RWPE2 (cell line): ENCODE measurements at regions not wholly inside any gene's neighbourhood (a gene's known extent, or its start where the extent isn't known, plus 50 kb on each side); places are given as distances from the start of the nearest gene placed in this dataset.

Experiments used
- ATAC-seq: fragments of 200-7000 bp; cut with Tn5 transposase; 3 replicates; pipeline ENCODE4 v1.9.1; 2021; ENCODE audit warnings: low read depth
- DNase-seq: peaks from one replicate; pipeline ENCODE4 v3.0.0-alpha.2; 2020; ENCODE audit warnings: low spot score
- H3K27ac ChIP-seq: fragments of 450-650 bp; 2 replicates; pipeline ENCODE4 v1.5.1; 2017; ENCODE audit warnings: mild to moderate bottlenecking; ENCODE audit not compliant: poor library complexity, severe bottlenecking
- H3K27me3 ChIP-seq: fragments of 250-450 bp; sonication (Bioruptor Pico); 2 replicates; pipeline ENCODE4 v1.5.1; 2021; ENCODE audit warnings: mild to moderate bottlenecking, moderate library complexity; ENCODE audit not compliant: insufficient read depth, poor library complexity, severe bottlenecking
- H3K36me3 ChIP-seq: fragments of 250-450 bp; sonication (Bioruptor Pico); 2 replicates; pipeline ENCODE4 v1.5.1; 2020; ENCODE audit warnings: low read depth, mild to moderate bottlenecking, moderate library complexity
- H3K4me1 ChIP-seq: fragments of 250-450 bp; sonication (Bioruptor Pico); 2 replicates; pipeline ENCODE4 v1.5.1; 2021; ENCODE audit warnings: mild to moderate bottlenecking, moderate library complexity; ENCODE audit not compliant: insufficient read depth, poor library complexity, severe bottlenecking
- H3K4me3 ChIP-seq: fragments of 250-450 bp; sonication (Bioruptor Pico); 2 replicates; pipeline ENCODE4 v1.5.1; 2021; ENCODE audit warnings: mild to moderate bottlenecking, moderate library complexity; ENCODE audit not compliant: severe bottlenecking
- H3K9me3 ChIP-seq: fragments of 250-450 bp; sonication (Bioruptor Pico); 2 replicates; pipeline ENCODE4 v1.5.1; 2021; ENCODE audit warnings: mild to moderate bottlenecking, moderate library complexity; ENCODE audit not compliant: severe bottlenecking
- TF ChIP-seq, protein P1 (sequence below): fragments of 450-650 bp; IDR thresholded peaks from one replicate; pipeline ENCODE4 v1.5.1; 2017; ENCODE audit warnings: mild to moderate bottlenecking, moderate library complexity; ENCODE audit not compliant: poor library complexity, severe bottlenecking

DNA sequence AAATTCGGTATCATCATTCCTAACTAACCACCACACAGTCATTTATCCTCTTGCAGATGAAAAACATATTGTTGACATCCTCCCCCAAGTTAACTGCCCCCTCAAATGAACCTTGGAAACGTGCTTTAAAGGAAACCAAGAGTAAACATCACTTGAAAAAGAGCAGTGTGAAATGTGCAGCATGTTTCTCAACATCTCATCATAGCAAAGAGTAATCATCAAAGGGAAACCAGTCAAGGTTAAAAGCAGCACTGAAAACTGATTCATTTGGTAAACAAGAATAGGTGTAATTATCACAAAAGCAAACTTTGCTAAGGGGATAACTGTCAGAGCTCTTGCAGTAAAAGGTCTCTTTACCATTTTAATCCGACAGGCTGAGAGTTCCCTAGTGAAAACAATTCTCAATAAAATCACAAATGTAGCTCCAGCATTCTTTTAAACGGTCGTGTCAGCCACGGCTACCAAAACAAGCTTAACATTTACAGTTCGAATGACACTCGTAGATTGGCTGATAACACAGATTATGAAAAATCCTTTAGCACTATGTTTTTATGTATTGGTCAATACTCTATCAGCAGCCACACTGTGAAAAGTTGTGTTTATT lies 461.0 kb downstream of the GBE1 start:
- DNase-seq (no peak), ATAC-seq (no peak)
- Histone ChIP-seq H3K27me3 (no peaks in the 10 kb centered on the region), H3K36me3 (no peaks in the 10 kb centered on the region), H3K27ac (no peak overlapping the region), H3K4me1 (no peaks in the 10 kb centered on the region), H3K9me3 (no peaks in the 10 kb centered on the region), H3K4me3 (no peak overlapping the region)
- TF ChIP-seq, protein P1, sequence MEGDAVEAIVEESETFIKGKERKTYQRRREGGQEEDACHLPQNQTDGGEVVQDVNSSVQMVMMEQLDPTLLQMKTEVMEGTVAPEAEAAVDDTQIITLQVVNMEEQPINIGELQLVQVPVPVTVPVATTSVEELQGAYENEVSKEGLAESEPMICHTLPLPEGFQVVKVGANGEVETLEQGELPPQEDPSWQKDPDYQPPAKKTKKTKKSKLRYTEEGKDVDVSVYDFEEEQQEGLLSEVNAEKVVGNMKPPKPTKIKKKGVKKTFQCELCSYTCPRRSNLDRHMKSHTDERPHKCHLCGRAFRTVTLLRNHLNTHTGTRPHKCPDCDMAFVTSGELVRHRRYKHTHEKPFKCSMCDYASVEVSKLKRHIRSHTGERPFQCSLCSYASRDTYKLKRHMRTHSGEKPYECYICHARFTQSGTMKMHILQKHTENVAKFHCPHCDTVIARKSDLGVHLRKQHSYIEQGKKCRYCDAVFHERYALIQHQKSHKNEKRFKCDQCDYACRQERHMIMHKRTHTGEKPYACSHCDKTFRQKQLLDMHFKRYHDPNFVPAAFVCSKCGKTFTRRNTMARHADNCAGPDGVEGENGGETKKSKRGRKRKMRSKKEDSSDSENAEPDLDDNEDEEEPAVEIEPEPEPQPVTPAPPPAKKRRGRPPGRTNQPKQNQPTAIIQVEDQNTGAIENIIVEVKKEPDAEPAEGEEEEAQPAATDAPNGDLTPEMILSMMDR = no peak

DNA sequence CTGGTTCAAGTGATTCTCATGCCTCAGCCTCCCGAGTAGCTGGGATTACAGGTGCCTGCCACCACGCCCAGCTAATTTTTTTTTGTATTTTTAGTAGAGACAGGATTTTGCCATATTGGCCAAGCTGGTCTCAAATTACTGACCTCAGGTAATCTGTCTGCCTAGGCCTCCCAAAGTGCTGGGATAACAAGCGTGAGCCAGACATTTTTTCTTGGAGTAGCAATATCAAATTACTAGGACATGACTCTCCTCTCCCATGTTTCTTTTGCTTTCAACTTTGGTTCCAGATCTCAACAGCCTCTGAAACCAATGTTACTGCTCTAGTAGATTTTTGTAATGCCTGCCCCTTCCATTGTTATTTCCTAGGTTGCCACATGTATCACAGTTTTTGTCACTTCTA lies 462.0 kb downstream of the GBE1 start:
- H3K27me3 ChIP-seq = no peaks in the 10 kb centered on the region
- no peak overlapping the region for H3K4me3 ChIP-seq
- H3K36me3 ChIP-seq = no peaks in the 10 kb centered on the region
- no peaks in the 10 kb centered on the region for H3K9me3 ChIP-seq
- no peak overlapping the region for H3K27ac ChIP-seq
- H3K4me1 ChIP-seq = no peaks in the 10 kb centered on the region
- no peak for DNase-seq
- ATAC-seq = peak; percentile 40; the same call in 2 of the 3 replicates
- TF ChIP-seq, protein P1 = no peak

DNA sequence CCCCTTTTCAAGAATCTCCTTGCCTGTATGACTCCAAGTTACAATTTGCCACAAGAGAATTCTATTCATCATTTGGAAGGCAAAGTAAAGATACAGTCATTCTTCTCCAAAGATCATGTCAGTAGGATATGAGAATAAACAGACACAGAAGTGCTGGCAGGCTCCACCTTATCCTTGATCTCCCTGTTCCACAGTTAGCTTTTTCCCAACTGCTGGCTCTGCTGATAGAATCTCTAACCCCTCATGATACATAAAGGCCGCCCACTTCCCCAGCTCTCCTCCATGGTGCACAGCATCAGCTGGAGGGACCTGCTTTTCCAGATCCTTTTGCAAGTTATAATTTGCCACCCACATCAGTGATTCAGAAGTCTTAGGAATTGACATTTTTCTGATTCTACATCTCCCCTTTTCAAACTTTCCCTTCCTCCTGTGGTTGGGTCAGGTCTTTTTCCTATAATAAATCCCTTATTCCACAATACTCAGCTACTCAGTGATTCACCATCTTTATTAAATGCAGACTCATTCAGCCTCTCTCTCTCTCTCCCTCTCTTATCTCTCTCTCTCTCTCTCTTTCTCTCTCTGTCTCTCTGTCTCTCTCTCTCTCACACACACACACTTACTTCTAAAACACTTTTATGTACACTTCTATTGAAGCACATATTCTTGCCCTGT lies 465.4 kb downstream of the GBE1 start:
- Histone ChIP-seq H3K27ac (no peak overlapping the region), H3K4me1 (no peaks in the 10 kb centered on the region), H3K9me3 (no peaks in the 10 kb centered on the region), H3K36me3 (no peaks in the 10 kb centered on the region), H3K27me3 (no peaks in the 10 kb centered on the region), H3K4me3 (no peak overlapping the region)
- DNase-seq = no peak
- no peak for ATAC-seq
- TF ChIP-seq, protein P1 = no peak

DNA sequence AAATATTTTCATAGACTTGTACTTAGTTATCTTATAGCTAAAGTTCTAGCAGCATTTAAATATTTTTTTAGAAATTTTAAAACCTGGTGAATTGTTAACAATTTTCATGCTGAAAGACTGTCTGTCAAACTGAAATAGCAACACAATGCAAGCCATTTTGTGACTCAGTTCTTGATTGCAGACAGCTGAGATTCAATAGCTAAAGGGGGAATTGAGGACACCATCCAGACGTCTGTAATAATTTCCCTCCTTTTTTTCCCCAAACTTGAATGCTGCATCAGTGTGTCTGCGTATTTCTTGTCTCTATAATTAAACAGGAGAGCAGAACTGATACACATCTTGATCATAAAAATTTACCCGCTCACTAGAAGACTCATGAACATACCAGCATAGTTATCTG lies 468.3 kb downstream of the GBE1 start:
- no peaks in the 10 kb centered on the region for H3K9me3 ChIP-seq
- H3K4me1 ChIP-seq = no peaks in the 10 kb centered on the region
- DNase-seq (no peak), ATAC-seq (no peak)
- H3K27ac ChIP-seq = no peak overlapping the region
- no peaks in the 10 kb centered on the region for H3K36me3 ChIP-seq
- TF ChIP-seq, protein P1 = no peak
- H3K4me3 ChIP-seq = no peak overlapping the region
- H3K27me3 ChIP-seq = no peaks in the 10 kb centered on the region

DNA sequence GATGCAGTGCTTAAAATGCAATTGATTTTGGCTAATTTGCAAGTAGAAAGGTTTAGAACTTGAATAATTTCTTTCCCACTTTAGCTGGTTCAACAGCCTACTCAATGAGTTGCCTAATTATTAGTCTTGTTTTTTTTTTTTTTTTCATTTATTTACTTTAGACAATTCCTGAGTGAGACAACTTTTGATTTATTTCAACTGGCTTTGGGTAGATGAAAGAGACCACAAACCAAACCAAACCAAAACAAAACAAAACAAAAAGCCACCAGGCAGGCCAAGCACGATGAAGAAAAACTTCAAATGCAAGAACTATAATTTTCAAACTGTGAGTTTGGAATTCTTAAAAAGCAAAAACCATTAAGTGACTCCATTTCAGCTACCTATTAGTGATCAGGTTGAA lies 469.9 kb downstream of the GBE1 start:
- Histone ChIP-seq H3K36me3 (no peaks in the 10 kb centered on the region), H3K4me3 (no peak overlapping the region), H3K4me1 (no peaks in the 10 kb centered on the region), H3K9me3 (no peaks in the 10 kb centered on the region), H3K27ac (no peak overlapping the region), H3K27me3 (no peaks in the 10 kb centered on the region)
- no peak for ATAC-seq
- TF ChIP-seq, protein P1 = no peak
- no peak for DNase-seq
